Stimulated activated CD4-positive, alpha-beta T cell treated with anti-CD3 and anti-CD28 coated beads, Interleukin-1b, Interleukin-23, amount 100 ng/mL, for 24 hours (primary cell): ENCODE measurements at regions not wholly inside any gene's neighbourhood (a gene's known extent, or its start where the extent isn't known, plus 50 kb on each side); places are given as distances from the start of the nearest gene placed in this dataset.
"Not testable (repeated sequence)": the region's sequence is repeated elsewhere in the genome, so short reads cannot be mapped to it uniquely, and the experiment has no call there.

Source experiments
- DNase-seq, 4 experiments: peaks; one replicate each; pipeline ENCODE4 v3.0.0-alpha.2; 2020; ENCODE audit warnings: low read depth in 4 of 4, low spot score in 1 of 4

DNA sequence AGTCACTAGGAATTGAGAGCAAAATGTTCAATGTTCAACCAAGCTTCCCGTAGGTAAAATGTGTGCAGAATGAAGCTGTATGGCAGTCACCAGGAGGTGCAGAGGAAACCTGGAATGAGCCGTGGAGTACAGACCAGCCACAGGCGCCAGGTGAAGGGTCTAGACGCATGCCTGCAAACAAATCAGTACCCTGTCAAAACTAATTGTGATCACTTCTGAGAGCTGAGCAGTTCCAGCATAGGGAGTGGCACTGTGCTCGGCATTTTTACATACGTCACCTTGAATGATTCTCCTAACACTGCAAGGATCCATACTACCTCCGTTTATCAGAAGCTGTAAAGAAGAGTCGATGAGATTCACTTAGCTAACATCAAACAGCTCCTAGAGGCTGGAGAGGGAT, 346.1 kb upstream of the ID2 start:
- no peak for DNase-seq

- DNase-seq, result no peak
These were observed 344.5 kb upstream of the ID2 start for GRCh38 chr2:8337321-8337720.

GRCh38 chr2:8342407-8342806, 339.4 kb upstream of the ID2 start:
- DNase-seq, result no peak

GRCh38 chr2:8343031-8343430, 338.8 kb upstream of the ID2 start:
- no peak for DNase-seq

GRCh38 chr2:8344144-8345097, 337.4 kb upstream of the ID2 start:
- DNase-seq, result no peak

DNA sequence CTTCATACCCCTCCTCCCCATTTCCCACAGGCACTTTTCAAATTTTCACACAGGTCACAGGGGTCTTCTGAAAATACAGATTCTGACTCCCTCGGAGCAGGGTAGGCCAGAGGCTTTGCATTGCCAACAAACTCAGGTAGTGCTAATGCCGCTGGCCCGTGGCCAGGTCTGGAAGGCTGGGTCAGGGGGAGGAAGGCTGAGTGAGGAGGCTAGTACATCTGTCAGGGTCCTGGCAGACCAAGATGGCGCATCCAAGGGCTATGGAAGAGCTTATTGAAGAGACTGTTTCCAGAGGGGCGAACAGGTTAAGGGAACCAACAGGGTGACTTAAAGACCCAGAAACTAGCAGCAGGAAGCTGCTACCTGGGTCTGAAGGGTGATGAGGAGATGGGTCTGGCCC, 336.7 kb upstream of the ID2 start:
- DNase-seq, result no peak

- no peak for DNase-seq
These were observed 335.6 kb upstream of the ID2 start for GRCh38 chr2:8346208-8346607.

DNA sequence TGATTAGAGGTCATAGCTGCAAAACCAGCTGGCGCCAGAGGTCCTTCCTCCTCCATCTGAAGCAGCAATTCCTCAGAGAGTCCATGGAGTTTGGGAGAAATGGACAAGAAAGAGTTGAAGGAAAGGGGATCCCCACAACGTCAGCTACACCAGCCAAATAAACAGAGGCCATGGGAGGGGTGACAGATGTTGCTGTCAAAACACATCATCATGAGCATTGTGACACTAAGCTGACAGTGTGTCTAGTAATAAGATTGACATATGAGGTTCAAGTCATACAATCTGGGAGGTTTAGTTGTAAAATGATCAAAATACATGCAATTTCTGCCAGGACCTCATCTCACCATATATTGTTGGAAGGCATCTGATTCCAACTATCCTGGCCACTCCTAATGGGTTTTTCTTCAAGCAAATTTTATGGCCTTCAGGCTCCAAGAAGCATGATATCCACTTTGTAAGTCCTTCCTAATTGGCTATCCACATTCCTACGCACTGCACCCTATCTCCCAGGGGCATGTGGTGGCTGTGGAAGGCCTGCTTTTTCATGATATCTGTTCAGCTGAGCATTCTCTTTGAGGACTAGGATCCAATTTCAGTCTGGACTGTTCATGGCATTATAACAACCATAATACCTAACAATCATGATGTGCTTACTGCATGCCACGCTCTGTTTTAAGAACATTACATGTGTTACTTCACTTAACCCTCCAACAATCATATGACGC, 335.0 kb upstream of the ID2 start:
- no peak for DNase-seq

GRCh38 chr2:8348911-8349310, 332.9 kb upstream of the ID2 start:
- not testable (repeated sequence) for DNase-seq

GRCh38 chr2:8352296-8352695, 329.6 kb upstream of the ID2 start:
- DNase-seq, result no peak

GRCh38 chr2:8352989-8353388, 328.9 kb upstream of the ID2 start:
- no peak for DNase-seq

DNA sequence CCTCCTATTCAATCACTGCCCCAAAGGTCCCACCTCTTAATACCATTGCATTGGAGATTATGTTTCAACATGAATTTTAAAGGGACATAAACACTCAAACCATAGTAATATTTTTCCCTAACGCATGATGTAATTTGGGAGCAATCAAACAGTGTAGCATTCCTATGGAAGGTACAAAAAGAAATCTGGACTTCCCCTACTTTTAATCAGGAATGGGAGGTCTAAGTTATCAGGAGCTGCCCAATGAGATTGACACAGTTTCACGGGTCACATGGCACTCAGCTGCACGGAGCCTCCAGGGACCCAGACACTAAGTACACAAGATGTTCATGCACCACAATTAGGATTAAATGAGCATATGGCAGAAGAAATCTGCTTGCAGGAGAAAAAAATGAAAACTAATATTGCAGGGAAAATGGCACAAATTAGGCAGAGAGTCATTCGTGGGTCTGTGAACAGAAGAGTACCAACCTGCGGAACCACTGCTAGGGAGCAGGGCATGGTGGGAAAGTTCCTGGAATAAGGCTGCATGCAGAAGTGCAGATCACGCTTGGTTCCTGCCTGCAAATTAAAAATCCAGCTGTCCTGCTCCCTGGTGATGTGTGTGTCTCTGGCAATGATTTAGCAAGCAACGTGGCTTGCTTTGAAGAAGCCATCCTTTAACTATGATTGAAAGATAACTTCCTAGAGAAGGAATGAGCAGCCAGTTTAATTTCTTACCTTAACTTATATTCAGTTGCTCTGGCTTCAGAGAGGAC, 326.6 kb upstream of the ID2 start:
- DNase-seq, result no peak

- no peak for DNase-seq
These were observed 323.9 kb upstream of the ID2 start for GRCh38 chr2:8357738-8358518.

DNA sequence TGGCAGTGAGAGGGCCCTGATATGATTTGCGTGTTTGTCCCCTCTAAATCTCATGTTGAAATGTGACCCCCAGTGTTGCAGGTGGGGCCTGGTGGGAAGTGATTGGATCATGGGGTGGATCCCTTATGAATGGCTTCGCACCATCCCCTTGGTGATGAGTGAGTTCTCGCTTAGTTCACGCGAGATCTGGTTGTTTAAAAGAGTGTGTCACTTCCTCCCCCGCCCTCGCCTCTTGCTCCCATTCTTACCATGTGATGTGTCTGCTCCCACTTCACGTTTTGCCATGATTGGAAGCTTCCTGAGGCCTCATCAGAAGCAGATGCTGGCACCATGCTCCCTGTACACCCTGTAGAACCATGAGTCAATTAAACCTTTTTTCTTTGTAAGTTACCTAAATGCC, 319.9 kb upstream of the ID2 start:
- DNase-seq, result no peak

- DNase-seq, result no peak
These were observed 318.7 kb upstream of the ID2 start for GRCh38 chr2:8363161-8363560.

- no peak for DNase-seq
These were observed 317.2 kb upstream of the ID2 start for GRCh38 chr2:8364668-8365067.

DNA sequence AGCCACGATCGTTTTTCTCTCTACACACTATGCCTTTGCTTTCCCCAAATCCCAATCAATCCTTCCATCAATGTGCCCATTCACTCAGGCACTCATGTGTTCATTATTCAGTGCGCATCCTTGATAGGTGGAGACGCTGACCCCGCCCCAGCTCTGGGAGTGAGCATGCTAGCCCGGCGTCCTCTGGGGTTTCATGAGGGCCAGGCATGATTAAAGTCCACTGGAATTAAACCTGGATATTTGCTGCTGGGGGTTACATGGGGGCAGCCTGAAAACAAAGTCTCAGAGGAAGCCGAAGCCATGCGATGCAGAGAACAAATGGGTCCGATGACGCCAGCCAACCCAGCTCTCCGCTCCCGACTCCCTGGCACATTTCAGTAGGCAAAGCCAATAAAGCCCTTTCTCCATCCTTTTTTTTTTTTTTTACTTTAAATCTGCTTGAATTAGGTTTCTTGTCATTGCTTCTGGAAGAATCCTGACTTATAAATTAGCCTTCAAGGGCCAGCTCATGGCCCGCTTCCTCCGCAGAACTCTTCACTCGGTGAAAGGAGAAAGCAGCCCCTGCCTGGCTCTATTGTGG, 316.4 kb upstream of the ID2 start:
- no peak for DNase-seq

GRCh38 chr2:8367833-8368232, 314.0 kb upstream of the ID2 start:
- DNase-seq, result no peak

GRCh38 chr2:8368463-8368862, 313.4 kb upstream of the ID2 start:
- no peak for DNase-seq

- no peak for DNase-seq
These were observed 312.3 kb upstream of the ID2 start for GRCh38 chr2:8369522-8369921.
